DMS79 (cell line): ENCODE measurements at regions not wholly inside any gene's neighbourhood (a gene's known extent, or its start where the extent isn't known, plus 50 kb on each side); places are given as distances from the start of the nearest gene placed in this dataset.

Experiments
- DNase-seq: peaks from one replicate; lab custom pipeline; 2025; lab: John Stamatoyannopoulos, UW

DNA sequence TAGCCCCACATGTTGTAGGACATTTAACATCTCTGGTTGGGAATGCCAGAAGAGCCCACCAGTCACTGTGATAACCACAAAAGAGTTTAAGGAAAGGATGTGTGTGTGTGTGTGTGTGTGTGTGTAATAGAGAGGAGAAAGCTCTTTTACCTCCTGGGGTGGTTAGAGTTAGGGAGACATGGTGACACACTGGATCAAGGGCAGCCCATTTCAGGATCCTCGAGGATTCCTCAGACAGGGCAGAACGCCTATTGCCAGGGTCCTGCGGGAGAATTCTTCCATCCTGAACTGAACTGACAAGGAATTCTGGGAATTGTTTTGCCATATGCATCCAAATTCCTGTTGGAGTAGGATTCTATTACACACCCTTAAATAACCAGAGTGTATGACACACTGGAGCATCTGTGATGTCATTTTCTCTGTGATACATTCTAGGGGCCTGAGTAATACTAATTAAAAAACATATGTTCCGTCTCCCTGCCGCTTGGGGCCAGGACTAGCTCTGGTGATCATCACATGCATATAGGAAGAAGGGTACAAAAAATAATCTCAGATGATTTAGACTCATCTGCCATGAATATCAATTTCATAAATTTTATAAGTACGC lies 156.4 kb upstream of the MMADHC start:
- DNase-seq, result no peak

DNA sequence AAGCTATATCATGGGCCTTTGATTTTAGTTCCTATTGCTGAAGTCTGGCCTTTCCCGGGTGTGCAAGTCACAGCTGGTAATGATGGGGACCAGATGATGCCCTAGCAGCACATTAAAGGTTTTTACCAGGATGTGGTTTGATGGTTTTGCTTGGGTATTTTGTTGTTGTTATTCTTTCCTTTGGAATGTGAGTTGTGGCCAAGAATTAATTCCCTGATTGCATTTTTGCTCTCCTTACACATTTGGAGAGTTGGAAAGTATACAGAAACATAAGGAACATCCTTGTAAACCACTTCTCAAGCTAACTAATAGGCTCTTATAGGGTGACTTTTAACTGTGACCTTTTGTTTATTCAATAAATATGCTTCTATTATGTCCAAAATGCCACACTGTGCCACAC lies 154.1 kb upstream of the MMADHC start:
- DNase-seq, result no peak

DNA sequence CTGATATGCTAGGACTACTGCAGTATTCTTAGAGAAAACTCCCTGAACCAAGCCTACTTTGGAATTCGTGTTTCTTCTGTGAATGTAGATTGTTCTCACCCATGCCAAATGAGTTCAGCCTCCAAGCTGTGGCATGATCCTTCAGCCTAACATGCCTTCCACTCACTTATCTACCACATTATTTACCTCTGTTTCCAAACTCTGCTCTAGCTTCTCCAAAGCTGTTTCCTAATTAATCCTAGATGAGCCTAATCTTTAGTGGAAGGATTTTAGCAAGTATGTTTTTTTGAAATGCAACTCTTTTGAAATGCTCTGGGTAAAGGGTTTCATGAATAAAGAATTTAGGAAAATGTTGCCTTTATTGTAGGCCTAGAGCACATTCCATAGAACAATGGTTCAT lies 152.9 kb upstream of the MMADHC start:
- DNase-seq, result no peak

DNA sequence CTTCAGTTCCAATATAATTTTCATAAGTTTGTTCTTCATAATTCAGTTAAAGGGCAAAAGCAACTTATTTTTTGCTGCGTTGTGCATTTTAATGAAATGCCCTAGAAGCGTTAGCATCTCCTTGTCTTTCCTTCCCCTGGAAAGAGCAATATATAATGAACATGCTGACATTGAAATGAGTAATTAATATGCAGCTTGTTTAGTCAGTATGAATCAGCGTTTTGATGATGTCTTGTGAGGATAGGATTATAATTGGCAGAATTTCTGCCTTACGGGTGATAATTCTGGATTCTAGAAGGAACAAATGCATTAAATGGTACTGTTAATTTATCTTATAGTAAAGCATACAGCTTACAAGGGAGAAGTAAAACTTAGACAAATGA lies 152.3 kb upstream of the MMADHC start:
- DNase-seq, result no peak

DNA sequence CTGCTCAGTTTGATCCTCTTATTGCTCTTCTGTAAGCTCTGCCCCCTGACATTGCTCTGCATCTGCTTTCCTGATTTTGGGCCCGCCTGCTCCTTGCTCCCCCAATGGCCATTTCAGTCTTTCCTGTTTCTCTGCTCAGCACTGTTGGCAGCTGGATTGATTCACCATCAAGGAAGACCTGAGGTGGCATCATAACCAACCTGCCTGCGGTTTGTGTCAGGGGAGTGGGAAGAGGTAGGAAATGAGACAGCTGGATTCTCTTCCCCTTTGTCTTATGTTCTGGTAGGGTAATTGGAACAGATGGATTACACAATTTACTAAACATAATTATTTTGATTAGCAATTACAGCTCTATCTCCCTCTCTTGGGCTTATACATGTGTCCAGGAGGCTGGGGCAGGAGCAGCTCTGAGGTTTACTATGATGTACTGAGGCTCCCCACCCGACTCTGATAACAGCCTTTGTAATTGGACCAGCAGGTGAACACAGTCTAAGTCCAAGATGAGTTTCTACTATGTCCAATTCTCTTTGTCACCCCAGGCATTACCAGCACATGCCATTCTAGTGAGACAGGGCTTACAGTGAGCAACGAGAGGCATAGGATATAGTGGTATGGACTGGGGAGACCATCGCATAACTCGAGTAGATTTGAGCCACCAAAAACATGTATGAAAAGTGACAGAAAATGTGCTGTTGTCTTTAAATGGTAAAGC lies 151.8 kb upstream of the MMADHC start:
- DNase-seq, result no peak

DNA sequence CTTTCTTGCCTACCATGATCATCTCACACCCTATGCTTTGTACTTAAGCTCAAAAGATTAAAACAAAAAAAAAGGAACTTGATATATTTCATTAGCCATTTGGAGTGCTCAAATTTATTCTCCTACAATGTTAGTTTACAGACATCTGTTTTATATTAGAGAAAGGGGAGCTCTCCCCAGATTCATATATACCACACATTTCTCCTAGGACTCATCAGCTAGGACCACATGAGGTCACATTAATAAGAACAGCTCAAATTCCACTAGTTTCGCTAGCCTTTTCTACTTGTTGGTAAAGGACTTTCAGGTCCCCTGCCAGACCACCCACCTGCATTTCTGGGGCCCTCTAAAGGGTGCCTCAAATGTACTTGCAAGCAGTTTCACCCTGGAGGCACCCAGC lies 151.2 kb upstream of the MMADHC start:
- DNase-seq, result no peak

DNA sequence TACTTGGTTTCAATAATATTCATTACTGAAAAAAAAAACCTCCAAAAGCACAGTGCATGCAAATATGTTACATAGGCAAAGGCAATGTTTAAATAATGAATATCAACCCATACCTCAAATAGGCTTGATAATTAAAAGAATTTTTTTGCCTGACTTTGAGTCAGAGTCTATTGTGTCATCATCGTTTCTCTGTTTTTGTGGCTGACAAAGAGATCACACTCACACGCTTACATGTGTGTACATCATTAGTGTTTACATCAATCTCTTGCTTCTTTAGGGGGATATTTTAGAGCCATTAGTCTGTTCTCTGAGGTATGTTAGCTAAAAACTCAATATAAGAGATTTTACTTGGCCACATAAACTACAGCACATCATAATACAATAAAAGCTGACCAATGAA lies 150.3 kb upstream of the MMADHC start:
- no peak for DNase-seq

DNA sequence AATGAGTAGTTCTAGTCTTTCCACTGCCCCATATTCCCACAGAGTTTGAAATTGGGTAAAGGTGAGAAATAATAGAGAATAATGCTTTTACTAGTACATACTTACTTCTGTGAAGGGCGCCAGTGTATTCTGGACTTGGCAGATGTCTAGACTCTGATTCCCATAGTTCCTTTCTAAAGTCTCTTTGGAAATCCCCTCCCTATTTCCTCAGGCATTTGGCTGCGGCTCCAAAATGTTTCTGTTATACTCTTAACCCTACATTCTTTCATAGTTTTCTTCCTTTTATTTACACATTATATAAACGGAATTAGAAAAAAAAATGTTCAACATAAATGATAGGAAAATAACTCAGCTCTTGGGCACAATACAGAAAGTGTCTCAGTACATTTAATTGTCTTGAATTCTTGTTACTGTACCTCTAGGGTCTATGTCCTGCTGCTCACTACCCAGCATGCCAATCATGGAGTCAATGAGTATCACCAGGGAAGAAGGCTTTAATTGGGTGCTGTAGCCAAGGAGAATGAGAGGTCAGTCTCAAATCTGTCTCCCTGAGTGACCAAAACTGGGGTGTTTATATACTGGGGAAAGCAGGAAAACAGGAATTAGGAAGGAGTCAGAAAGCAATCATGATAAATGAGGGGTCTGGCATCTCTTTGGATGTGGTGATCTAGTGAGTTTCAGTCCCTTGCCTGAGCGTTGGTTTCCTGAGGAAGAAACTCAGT lies 147.8 kb upstream of the MMADHC start:
- DNase-seq, result no peak

DNA sequence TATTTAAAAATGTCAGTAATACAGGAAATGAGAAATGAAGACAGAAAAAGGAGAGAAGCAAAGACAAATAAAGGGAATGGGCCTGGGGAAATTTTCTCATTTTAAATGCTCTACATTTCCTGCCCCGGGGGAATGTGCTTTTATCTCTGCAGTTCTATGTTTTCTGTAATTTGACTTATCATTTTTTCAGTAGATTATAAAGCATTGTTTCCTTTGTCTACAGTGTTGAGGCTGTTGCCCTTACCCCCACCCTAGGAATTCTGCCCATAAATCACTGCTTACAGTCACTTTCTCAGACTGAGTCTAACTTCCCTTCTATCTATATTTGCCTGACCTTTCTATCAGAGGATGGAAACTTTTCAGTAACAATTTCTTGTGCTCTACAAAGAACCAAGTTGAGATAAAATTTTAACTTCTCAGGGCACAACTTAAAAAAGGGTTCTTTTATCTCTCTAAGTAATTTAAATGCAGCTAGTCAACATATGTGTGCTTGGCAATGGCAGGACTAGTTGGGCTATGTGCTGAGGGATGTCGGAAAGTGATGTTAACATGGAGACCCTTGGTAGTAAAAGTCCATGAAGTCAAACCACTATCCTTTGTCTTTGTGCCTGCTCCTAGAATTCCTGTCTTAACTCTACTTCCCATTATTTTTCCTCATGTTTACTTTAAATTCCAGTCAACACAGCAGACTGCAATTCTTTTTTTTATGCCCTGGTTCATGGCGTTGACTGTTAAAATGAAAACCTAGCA lies 146.5 kb upstream of the MMADHC start:
- DNase-seq, result no peak

DNA sequence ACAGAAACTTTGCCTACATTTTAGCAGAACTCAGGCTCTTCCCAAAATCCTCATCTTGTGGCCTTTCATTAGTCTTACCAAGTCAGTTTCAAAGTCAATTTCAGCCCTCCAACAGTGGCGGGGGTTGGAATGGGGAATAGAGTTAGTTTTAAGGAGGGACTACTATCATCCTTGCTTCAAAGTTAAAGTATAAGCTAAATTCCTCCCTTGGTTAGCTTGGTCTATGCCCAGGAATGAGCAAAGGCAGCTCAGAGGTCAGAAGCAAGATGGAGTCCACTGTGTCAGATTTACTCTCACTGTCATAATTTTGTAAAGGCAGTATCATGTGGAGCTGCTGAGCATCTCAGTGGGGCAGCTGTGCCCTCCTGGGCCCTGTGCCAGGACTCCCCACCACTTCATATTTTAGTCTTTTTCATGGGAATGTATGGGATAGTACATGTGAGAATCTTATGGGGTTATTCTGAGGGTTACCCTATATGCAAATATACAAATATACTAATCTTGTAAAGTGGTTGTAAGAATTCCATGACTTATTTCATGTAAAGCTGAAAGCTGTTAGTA lies 145.2 kb upstream of the MMADHC start:
- no peak for DNase-seq

DNA sequence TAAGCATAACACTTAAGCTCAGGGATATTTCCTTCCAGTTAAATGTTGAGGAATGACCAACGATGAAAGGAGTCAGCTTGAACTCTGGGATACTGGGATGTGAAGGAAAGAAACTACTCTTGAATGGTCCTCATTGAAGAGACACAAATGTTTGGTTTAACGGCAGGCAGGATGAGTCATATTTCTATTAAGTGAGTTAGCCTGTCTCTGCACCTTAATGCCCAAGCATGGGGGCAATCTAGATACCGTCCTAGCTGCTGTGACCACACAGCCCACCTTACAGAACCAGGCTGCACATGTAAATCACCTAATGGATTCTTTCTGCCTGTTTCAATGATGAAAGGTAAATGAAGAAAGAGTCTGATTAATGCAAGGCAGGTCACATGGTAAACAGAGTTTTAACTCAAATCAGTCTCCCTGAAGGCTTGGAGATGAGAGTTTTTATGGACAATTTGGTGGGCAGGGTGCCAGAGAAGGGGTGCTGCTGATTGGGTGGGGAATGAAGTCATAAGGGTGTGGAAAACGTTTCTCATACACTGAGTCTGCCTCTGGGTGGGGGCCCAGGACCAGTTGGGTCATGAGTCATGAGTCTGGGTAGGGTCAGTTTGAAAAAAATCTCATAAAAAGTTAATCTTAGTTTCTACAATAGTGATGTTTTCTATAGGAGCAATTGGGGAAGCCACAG lies 144.6 kb upstream of the MMADHC start:
- no peak for DNase-seq

DNA sequence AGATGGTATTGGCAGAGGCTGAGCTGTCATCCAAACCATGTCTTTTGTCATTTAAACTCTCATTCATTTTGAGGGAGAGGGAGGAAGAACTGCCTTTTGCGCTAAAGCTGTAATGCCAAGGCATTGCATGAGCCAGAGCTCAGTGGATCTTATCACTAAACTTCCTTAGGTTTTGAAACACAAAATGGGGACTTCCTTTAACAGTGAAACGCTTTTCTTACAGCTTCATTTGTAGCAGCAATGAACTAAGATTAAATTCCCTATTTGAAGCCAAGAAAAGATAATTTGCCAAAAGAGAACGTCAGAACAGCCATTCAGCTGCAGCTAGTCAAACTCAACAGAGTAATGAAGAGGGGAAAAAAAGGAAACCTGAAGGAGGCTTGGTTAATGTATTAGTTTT lies 143.5 kb upstream of the MMADHC start:
- no peak for DNase-seq

DNA sequence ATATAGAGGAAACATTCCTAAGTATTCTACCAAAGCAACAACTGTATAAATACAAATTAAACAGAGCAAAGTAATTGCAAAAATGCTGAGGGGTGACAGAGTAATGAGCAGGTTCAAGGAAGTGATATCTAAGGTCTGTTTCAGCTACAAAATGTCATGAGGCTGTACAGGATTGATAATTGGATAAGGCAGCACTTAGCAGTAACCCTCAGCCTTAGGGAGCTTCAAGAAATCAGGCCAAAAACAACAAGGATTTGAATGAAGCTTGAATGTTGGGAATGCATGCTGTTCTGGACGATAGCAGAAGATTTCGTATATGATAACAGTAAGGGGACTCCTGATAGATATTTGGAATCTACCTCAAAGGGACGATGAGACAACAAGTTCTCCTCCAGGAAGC lies 142.0 kb upstream of the MMADHC start:
- DNase-seq, result no peak

DNA sequence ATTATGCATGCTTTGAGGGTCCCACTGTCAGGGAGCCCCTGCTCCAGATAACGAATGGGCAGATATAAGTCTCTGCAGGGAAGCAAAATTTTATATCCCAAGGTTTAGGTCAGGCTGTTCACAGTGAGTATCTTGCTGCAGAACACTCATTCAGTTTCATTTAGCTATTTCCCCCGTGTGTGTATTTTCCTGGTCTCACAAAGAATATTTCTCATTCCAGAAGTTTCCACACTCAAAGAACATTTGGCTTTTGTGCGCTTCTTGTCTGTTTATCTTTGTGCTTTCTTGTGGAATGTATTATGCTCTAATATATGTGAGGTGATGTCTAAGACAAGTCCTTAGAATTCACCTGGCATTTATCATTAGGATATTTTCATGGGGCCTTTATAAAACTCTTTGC lies 140.4 kb upstream of the MMADHC start:
- no peak for DNase-seq

DNA sequence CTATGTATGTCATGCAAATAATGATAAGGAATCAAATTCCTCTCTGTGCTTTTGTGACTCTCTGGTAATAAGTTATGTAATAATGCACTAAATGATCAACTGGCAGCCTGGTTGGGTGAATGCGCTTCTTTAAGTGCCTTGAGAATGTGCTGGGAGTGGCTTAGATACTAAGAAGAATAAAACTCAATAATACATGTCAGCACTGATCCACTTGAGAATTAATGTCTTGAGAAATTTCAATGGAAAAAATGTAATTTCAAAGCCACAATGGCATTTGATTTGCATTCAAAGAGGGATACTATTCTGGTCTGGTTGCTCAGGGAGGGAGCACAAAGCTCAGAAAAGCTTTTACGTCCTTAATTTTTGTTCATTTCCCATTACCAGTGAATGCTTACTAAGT lies 137.7 kb upstream of the MMADHC start:
- peak; percentile 84 for DNase-seq

DNA sequence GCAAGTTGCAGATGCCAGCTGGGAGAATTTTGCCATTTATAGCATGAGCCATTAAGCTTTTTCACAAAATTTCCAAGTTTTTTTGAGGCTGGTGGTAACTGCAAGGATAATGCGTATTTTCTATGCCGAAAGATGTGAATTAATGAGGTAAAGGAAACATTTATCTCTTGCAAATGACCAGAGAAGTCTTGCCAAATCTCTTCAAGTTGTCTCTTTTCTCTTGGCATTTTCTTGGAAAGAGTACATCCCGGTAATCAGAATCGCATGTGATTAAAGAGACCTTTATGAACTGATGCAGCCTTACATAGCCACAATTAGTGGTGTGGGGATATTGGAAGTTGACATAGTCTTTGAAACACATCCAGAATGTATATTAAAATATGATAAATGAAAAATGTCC lies 136.5 kb upstream of the MMADHC start:
- no peak for DNase-seq

DNA sequence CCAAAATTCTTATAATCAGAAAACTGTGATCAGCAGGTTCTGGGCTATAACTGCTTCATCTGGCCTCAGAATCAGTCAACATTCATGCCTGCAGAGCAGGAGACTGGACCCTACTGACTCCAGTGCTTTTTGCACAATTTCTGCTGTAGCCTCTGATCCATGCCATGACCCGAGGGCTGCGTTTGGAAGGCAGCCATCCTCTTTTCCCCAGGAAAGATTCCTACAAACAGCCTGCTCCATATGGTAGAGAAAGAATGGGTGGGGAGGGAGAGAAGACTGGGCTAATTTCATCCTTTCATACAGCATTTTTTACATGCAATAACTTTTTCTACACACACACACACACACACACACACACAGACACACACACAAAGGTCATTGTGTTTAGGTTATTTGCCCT lies 133.0 kb upstream of the MMADHC start:
- no peak for DNase-seq

DNA sequence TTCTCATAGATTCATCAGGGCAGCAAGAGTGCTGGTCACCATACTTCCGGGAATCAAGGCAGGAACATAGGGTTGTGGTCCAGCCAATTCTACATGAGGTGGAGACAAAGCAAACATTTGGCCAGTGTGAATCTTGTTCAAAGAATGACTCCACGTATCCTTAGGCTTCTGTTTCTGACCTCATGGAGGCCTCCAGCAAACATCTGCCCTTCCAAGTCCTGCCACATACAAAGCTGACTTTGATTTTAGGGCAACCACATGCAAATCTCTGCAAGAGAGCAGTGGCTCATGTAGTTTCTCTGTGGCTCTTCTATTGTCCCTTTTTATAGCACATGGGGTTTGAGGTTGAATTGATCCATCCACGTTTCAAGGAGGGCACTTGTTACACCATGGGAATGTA lies 132.1 kb upstream of the MMADHC start:
- no peak for DNase-seq

DNA sequence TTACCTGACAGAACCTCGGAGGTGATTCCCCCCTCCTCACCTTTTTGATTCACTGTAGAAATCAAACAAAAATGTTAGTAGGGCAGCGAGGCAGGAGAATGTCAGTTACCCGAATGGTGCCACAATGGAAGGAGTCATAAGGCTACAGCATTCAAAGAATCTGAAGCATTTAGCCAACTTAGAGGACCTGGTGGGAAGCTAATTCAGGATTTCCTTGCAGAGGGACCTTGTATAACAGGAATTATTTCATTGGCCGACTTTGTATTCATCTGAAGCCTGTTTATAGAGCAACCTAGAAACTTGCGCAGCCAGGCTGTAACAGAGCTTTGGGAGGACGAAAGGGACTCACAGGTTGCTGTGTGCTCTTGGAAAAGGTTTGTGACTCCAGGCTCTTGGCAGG lies 129.1 kb upstream of the MMADHC start:
- no peak for DNase-seq

DNA sequence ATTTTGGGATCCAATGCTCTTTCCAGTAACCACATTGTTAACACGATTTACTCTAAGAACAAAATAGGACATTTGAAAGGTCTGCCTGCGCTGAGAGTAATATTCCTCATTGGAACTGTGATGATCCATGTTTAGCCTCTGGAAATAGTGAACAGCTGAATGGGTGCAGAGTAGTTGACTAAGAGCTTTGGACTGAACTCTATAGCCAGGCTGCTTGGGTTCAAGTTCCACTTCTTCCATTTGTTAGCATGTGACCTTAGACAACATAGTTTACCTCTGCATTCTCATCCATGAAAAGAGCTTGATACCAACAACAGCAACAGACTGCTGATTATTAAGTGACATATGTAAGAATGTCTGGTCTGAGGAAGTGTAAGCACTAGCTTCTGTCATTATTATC lies 128.3 kb upstream of the MMADHC start:
- no peak for DNase-seq

DNA sequence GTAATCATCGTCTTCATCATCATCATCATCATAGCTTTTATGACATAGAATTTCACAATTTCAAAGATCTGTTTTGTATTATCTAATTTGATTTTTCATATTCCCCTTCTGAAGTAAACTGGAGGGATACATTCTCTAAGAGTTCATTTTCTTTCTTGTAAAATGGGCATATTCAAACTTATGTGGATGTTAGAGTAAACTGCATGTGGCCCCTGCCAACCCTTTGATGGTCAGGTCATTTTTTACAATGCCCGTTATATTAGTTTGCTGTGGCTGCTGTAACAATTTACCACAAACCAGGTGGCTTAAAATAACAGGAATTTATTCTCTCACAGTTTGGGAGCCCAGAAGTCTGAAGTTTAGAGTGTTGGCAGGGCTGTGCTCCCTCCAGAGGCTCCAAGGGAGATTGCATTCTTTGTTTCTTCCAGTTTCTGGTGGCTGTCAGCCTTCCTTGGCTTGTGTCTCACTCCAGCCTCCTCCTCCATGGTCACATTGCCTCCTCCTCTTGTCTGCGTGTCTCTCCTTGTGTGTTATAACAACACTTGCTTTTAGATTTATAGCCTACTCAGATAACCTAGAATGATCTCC lies 127.5 kb upstream of the MMADHC start:
- DNase-seq, result no peak
